RWPE1 (cell line): ENCODE measurements at regions not wholly inside any gene's neighbourhood (a gene's known extent, or its start where the extent isn't known, plus 50 kb on each side); places are given as distances from the start of the nearest gene placed in this dataset.

Experiments
- CTCF ChIA-PET: fragments of 350-600 bp; sonication (Branson Sonifier 250); formaldehyde crosslinking; extraction: SDS; loops from one replicate; lab custom pipeline; 2021; lab: Yijun Ruan, JAX
- POLR2A ChIA-PET: fragments of 400-600 bp; formaldehyde crosslinking; extraction: SDS; loops from one replicate; lab custom pipeline; 2020; ENCODE audit warnings: antibody characterized with exemption; ENCODE audit not compliant: low non-redundant PET; lab: Yijun Ruan, JAX
- DNase-seq: peaks from one replicate; pipeline ENCODE4 v3.0.0; 2012; ENCODE audit warnings: low spot score
- H3K27ac ChIP-seq: fragments of 450-650 bp; 2 replicates; pipeline ENCODE4 v1.5.1; 2017
- TF ChIP-seq, protein P1 (sequence below): fragments of 450-650 bp; conservative IDR thresholded peaks from 2 replicates; pipeline ENCODE4 v1.5.1; 2017; ENCODE audit warnings: low read depth, mild to moderate bottlenecking

DNA sequence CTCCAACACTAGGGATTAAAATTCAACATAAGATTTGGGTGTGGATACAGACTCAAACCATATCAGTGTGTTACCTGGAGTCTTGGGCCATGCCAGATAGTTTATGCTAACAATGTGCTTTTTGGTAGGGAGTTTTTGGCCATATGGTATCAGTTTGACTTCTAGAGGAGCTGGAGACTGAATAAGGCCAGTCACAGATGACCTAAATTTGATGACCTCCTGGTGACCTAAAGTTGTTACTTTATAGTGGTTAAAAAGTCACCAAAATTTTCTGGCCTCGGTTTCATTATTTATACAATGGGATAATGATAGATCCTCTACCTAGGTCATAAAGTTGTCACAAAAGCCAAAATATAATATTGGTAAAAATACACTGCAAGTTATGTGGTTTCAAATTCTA, 877.1 kb downstream of the RAPGEF2 start:
- H3K27ac ChIP-seq: no peak overlapping the region
- TF ChIP-seq, protein P1, sequence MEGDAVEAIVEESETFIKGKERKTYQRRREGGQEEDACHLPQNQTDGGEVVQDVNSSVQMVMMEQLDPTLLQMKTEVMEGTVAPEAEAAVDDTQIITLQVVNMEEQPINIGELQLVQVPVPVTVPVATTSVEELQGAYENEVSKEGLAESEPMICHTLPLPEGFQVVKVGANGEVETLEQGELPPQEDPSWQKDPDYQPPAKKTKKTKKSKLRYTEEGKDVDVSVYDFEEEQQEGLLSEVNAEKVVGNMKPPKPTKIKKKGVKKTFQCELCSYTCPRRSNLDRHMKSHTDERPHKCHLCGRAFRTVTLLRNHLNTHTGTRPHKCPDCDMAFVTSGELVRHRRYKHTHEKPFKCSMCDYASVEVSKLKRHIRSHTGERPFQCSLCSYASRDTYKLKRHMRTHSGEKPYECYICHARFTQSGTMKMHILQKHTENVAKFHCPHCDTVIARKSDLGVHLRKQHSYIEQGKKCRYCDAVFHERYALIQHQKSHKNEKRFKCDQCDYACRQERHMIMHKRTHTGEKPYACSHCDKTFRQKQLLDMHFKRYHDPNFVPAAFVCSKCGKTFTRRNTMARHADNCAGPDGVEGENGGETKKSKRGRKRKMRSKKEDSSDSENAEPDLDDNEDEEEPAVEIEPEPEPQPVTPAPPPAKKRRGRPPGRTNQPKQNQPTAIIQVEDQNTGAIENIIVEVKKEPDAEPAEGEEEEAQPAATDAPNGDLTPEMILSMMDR: no peak
- no peak for DNase-seq
- ChIA-PET CTCF (no interaction called here), POLR2A (no interaction called here)

DNA sequence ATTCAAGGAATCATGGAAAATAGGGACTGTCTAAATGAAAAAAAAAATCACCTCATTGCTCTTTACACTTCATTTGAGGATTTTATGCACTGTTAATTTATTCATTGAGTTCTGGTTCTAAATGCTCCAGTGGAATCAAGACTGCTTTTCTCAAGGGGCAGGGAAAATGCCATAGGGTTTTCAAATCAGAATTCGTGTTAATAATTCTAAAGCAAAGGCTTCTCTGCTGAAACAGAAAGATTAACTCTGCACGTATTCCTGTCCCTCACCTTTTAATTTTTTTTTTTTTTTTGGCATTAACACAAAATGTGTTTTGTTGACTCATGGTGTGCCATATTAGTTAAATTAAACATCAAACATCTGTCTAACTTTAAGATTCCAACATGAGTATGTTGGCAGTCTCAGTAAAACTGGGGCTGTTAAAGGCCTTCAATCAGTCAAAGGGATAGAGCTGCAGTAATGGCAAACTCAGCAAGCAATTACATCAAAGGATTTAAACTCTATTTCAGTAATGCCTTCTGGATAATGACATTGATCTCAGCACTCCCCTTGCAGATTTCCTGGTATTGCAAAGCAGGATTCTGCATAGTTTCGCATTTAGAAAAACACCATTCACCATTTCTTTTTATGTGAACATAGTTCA, 878.1 kb downstream of the RAPGEF2 start:
- CTCF ChIA-PET: no interaction called here
- POLR2A ChIA-PET: no interaction called here
- DNase-seq: no peak
- no peak overlapping the region for H3K27ac ChIP-seq
- TF ChIP-seq, protein P1: no peak

DNA sequence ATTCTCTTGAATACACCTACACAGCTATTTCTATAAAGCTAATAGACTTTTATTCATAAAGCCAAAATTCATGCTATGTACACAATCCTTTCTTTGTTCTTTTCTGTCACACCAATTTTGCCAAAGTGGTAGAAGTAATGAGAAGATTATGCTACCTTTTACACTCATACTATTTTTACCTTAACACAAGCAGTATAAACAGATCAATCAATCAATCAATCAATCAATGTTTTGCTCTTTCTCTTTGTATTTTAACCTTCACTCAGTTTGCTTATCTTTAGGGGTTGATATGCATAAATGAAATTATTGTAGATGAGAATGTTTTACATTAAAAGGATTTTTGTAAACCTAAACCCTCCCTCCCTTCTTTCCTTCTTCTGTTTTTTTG, 878.6 kb downstream of the RAPGEF2 start:
- ChIA-PET CTCF (no interaction called here), POLR2A (no interaction called here)
- DNase-seq: no peak
- H3K27ac ChIP-seq: no peak overlapping the region
- TF ChIP-seq, protein P1: no peak

DNA sequence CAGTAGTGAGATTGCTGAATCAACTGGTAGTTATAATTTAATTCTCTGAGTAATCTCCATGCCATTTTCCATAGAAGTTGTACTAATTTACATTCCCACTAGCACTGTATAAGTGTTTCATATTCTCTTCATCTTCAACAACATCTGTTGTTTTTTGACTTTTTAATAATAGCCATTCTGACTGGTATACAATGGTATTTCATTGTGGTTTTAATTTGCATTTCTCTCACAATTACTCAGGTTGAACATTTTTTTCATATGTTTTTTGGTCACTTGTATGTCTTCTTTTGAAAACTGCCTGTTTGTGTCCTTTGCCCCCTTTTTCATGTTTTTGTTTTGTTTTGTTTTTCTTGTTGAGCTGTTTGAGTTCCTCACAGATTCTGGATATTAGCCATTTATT, 880.2 kb downstream of the RAPGEF2 start:
- ChIA-PET CTCF (no interaction called here), POLR2A (no interaction called here)
- H3K27ac ChIP-seq: no peak overlapping the region
- TF ChIP-seq, protein P1: no peak
- DNase-seq: no peak

DNA sequence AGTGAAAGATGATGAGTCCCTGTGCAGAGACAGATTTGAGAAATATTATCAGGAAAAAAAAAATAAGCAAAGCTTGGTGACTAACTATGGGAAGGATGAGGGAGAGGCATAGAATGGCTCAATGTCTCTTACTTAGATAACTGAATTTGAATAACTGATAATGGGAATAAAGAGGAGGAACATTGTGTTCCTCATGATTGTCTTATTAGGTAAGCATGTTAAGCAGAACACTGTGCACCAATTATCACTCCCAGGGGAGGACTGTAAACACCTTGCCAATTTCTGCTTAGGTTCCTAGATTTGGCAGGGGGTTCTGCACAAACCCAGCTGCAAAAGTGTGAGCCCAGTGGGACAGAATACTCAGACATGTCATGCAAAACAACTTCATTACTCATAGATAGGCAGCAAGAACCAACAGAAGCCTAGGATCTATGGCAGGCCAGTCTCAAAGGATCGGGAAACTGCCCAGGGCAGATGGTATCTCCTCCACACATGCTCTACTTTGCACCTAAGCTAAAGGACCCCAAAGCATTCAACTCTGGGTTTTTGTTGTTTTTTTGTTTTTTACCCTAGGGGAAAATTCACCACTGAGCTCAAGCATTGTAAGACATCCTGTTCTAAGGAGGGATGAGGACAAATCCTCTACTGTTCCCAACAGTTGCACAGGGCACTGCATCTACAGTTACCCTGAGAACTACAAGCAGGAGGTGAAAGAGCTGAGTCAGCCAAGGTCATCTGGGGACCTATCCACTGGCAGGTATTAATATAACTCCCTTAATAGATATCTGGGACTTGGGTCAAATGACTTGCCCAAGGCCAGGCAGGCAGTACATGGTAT, 907.0 kb downstream of the RAPGEF2 start:
- H3K27ac ChIP-seq: no peak overlapping the region
- POLR2A ChIA-PET: no interaction called here
- DNase-seq: no peak
- CTCF ChIA-PET: no interaction called here
- TF ChIP-seq, protein P1: no peak

DNA sequence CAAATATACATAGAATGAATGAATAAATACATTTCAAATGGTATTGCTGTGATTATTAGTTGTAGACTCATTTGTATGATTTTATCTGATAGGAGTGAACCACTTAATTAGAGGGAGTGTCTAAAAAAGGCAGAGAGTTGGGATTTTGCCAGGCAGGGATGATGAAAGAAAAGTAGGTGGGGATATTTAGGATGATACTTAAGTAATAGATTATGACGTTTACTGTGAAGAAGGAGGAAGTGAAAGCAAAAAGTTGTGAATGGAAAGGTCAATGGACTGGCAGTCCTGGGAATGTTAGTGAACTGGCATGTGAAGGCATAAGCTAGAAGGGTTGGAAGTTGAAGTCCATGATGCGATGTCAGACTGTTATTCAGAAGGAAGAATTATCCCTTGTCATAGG, 917.1 kb downstream of the RAPGEF2 start:
- no peak overlapping the region for H3K27ac ChIP-seq
- TF ChIP-seq, protein P1: no peak
- ChIA-PET CTCF (no interaction called here), POLR2A (no interaction called here)
- no peak for DNase-seq
